H9 (cell line): ENCODE measurements at regions not wholly inside any gene's neighbourhood (a gene's known extent, or its start where the extent isn't known, plus 50 kb on each side); places are given as distances from the start of the nearest gene placed in this dataset.

Source experiments
- DNase-seq: peaks from one replicate; pipeline ENCODE4 v3.0.0-alpha.2; 2017
- H2AFZ ChIP-seq: one replicate; pipeline ENCODE4 v1.6.1; 2013; ENCODE audit warnings: mild to moderate bottlenecking, low read length, control low read depth, moderate library complexity
- H2AK5ac ChIP-seq: 2 replicates; pipeline ENCODE4 v1.6.1; 2013; ENCODE audit warnings: low read length, control low read depth, mixed read lengths; ENCODE audit not compliant: insufficient read length
- H2BK120ac ChIP-seq: one replicate; pipeline ENCODE4 v1.6.1; 2013; ENCODE audit warnings: low read depth, mild to moderate bottlenecking, low read length, control low read depth, inconsistent platforms; ENCODE audit not compliant: poor library complexity, severe bottlenecking
- H2BK12ac ChIP-seq: 2 replicates; pipeline ENCODE4 v1.6.1; 2013; ENCODE audit warnings: low read length, control low read depth, mixed read lengths, low read depth; ENCODE audit not compliant: insufficient read length
- H2BK15ac ChIP-seq: 2 replicates; pipeline ENCODE4 v1.6.1; 2013; ENCODE audit warnings: low read depth, low read length, control low read depth
- H2BK20ac ChIP-seq: one replicate; pipeline ENCODE4 v1.6.1; 2013; ENCODE audit warnings: low read depth, mild to moderate bottlenecking, low read length, control low read depth, inconsistent platforms; ENCODE audit not compliant: poor library complexity, severe bottlenecking
- H2BK5ac ChIP-seq: 2 replicates; pipeline ENCODE4 v1.6.1; 2013; ENCODE audit warnings: low read length, control low read depth, mixed read lengths; ENCODE audit not compliant: insufficient read length
- H3K14ac ChIP-seq: 2 replicates; pipeline ENCODE4 v1.6.1; 2013; ENCODE audit warnings: low read length, control low read depth; ENCODE audit not compliant: insufficient read depth
- H3K18ac ChIP-seq: 2 replicates; pipeline ENCODE4 v1.6.1; 2013; ENCODE audit warnings: low read depth, mild to moderate bottlenecking, mixed read lengths, low read length, control low read depth; ENCODE audit not compliant: insufficient read length
- H3K23ac ChIP-seq: 2 replicates; pipeline ENCODE4 v1.6.1; 2013; ENCODE audit warnings: low read length, control low read depth, mixed read lengths, low read depth; ENCODE audit not compliant: insufficient read length
- H3K23me2 ChIP-seq: 2 replicates; pipeline ENCODE4 v1.6.1; 2013; ENCODE audit warnings: low read depth, mild to moderate bottlenecking, mixed read lengths, low read length, control low read depth; ENCODE audit not compliant: insufficient read length, poor library complexity, severe bottlenecking
- H3K27ac ChIP-seq: 2 replicates; pipeline ENCODE4 v1.5.1; 2013; ENCODE audit warnings: low read length, control low read depth, mixed read lengths, low read depth; ENCODE audit not compliant: insufficient read length
- H3K27me3 ChIP-seq: 2 replicates; pipeline ENCODE4 v1.6.1; 2013; ENCODE audit warnings: low read length, control low read depth, inconsistent platforms; ENCODE audit not compliant: insufficient read depth
- H3K4ac ChIP-seq: 2 replicates; pipeline ENCODE4 v1.6.1; 2013; ENCODE audit warnings: low read depth, mild to moderate bottlenecking, control low read depth, inconsistent platforms, low read length, moderate library complexity
- H3K4me1 ChIP-seq: 2 replicates; pipeline ENCODE4 v1.6.1; 2013; ENCODE audit warnings: low read length, control low read depth, inconsistent platforms; ENCODE audit not compliant: insufficient read depth
- H3K4me2 ChIP-seq: 2 replicates; pipeline ENCODE4 v1.6.1; 2013; ENCODE audit warnings: low read length, control low read depth, mixed read lengths; ENCODE audit not compliant: insufficient read length, insufficient read depth
- H3K56ac ChIP-seq: 2 replicates; pipeline ENCODE4 v1.6.1; 2013; ENCODE audit warnings: low read depth, mild to moderate bottlenecking, mixed read lengths, low read length, control low read depth; ENCODE audit not compliant: insufficient read length
- H3K79me1 ChIP-seq: 2 replicates; pipeline ENCODE4 v1.6.1; 2013; ENCODE audit warnings: low read depth, mild to moderate bottlenecking, moderate library complexity, low read length, control low read depth, inconsistent platforms; ENCODE audit not compliant: insufficient read depth, poor library complexity, severe bottlenecking
- H3K79me2 ChIP-seq: 2 replicates; pipeline ENCODE4 v1.6.1; 2013; ENCODE audit warnings: low read length, control low read depth, inconsistent platforms; ENCODE audit not compliant: insufficient read depth
- H3K9ac ChIP-seq: 2 replicates; pipeline ENCODE4 v1.6.1; 2013; ENCODE audit warnings: low read length, control low read depth, mixed read lengths; ENCODE audit not compliant: insufficient read length; ENCODE audit errors: extremely low read depth
- H3K9me3 ChIP-seq: one replicate; pipeline ENCODE4 v1.6.1; 2013; ENCODE audit warnings: low read depth, low read length, inconsistent platforms; ENCODE audit not compliant: control insufficient read depth
- H3T11ph ChIP-seq: one replicate; pipeline ENCODE4 v1.6.1; 2013; ENCODE audit warnings: mild to moderate bottlenecking, low read length, control low read depth, inconsistent platforms
- H4K20me1 ChIP-seq: one replicate; pipeline ENCODE4 v1.6.1; 2013; ENCODE audit not compliant: control insufficient read depth, insufficient read length, insufficient read depth
- H4K5ac ChIP-seq: 2 replicates; pipeline ENCODE4 v1.6.1; 2013; ENCODE audit warnings: low read depth, mild to moderate bottlenecking, mixed read lengths, low read length, control low read depth; ENCODE audit not compliant: insufficient read length
- H4K8ac ChIP-seq: replicated peaks from 2 replicates; pipeline ENCODE4 v1.6.1; 2013; ENCODE audit warnings: low read length, control low read depth, mixed read lengths, low read depth; ENCODE audit not compliant: insufficient read length
- H4K91ac ChIP-seq: 2 replicates; pipeline ENCODE4 v1.6.1; 2013; ENCODE audit warnings: low read depth, mild to moderate bottlenecking, moderate library complexity, mixed read lengths, low read length, control low read depth; ENCODE audit not compliant: insufficient read length
- H3K27ac Mint-ChIP-seq, 3 experiments: 2 replicates in 2 of 3; 3 replicates in 1 of 3; pipeline ENCODE4 v1.8.0; 2020 to 2021; ENCODE audit warnings: mixed read lengths in 3 of 3, mild to moderate bottlenecking in 1 of 3, moderate library complexity in 1 of 3
- H3K27me3 Mint-ChIP-seq: 2 replicates; pipeline ENCODE4 v1.8.0; 2021; ENCODE audit warnings: low read depth, mild to moderate bottlenecking, moderate library complexity, mixed read lengths
- H3K36me3 Mint-ChIP-seq, 3 experiments: 2 replicates in 2 of 3; 3 replicates in 1 of 3; pipeline ENCODE4 v1.8.0; 2020 to 2021; ENCODE audit warnings: low read depth in 3 of 3, mixed read lengths in 3 of 3; ENCODE audit not compliant: insufficient read depth in 1 of 3
- H3K4me1 Mint-ChIP-seq, 2 experiments: 2 replicates each; pipeline ENCODE4 v1.8.0; 2020; ENCODE audit warnings: mixed read lengths in 2 of 2
- H3K4me3 Mint-ChIP-seq, 2 experiments: 2 replicates in 1 of 2; 3 replicates in 1 of 2; pipeline ENCODE4 v1.8.0; 2020 to 2021; ENCODE audit warnings: mild to moderate bottlenecking in 2 of 2, mixed read lengths in 2 of 2, moderate library complexity in 1 of 2
- H3K9me3 Mint-ChIP-seq, 2 experiments: 2 replicates in 1 of 2; 3 replicates in 1 of 2; pipeline ENCODE4 v1.8.0; 2020; ENCODE audit warnings: mild to moderate bottlenecking in 2 of 2, mixed read lengths in 2 of 2, moderate library complexity in 1 of 2
- WGBS: extraction: QIAGEN DNeasy Blood & Tissue Kit; methylation state at CpG from one replicate; pipeline ENCODE4 v1.1.7; 2013; ENCODE audit warnings: missing lambda C conversion rate, low lambda C conversion rate, mixed read lengths; ENCODE audit not compliant: insufficient read length; ENCODE audit errors: extremely low coverage; 5-methylcytosine and 5-hydroxymethylcytosine counted together
- TF ChIP-seq, protein P1 (sequence below): fragments of 200-600 bp; sonication (generic); conservative IDR thresholded peaks from 3 replicates; pipeline ENCODE4 v1.8.0; 2021; ENCODE audit warnings: antibody characterized with exemption, mild to moderate bottlenecking

GRCh38 chr1:69363236-69363635, 204.5 kb upstream of the LRRC7 start:
- H3K4ac ChIP-seq = no peak overlapping the region
- H2AK5ac ChIP-seq = no peak overlapping the region
- no peak for DNase-seq
- no peak overlapping the region for H3K23ac ChIP-seq
- no peak overlapping the region for H3K4me3 Mint-ChIP-seq
- H3K27ac ChIP-seq = no peak overlapping the region
- H3K4me1 ChIP-seq = no peaks in the 10 kb centered on the region
- no peak overlapping the region for H3K14ac ChIP-seq
- H4K91ac ChIP-seq = no peak overlapping the region
- H2AFZ ChIP-seq = no peak overlapping the region
- no peak overlapping the region for H3K4me2 ChIP-seq
- H3K27me3 Mint-ChIP-seq = no peaks in the 10 kb centered on the region
- no peak overlapping the region for H4K8ac ChIP-seq
- H2BK20ac ChIP-seq = no peak overlapping the region
- H3K79me1 ChIP-seq = no peaks in the 10 kb centered on the region
- no peak overlapping the region for H2BK5ac ChIP-seq
- H3K56ac ChIP-seq = no peak overlapping the region
- TF ChIP-seq, protein P1, sequence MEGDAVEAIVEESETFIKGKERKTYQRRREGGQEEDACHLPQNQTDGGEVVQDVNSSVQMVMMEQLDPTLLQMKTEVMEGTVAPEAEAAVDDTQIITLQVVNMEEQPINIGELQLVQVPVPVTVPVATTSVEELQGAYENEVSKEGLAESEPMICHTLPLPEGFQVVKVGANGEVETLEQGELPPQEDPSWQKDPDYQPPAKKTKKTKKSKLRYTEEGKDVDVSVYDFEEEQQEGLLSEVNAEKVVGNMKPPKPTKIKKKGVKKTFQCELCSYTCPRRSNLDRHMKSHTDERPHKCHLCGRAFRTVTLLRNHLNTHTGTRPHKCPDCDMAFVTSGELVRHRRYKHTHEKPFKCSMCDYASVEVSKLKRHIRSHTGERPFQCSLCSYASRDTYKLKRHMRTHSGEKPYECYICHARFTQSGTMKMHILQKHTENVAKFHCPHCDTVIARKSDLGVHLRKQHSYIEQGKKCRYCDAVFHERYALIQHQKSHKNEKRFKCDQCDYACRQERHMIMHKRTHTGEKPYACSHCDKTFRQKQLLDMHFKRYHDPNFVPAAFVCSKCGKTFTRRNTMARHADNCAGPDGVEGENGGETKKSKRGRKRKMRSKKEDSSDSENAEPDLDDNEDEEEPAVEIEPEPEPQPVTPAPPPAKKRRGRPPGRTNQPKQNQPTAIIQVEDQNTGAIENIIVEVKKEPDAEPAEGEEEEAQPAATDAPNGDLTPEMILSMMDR = no peak
- H3K9me3 ChIP-seq = no peaks in the 10 kb centered on the region
- no peaks in the 10 kb centered on the region for H4K20me1 ChIP-seq
- no peak overlapping the region for H2BK15ac ChIP-seq
- H3K18ac ChIP-seq = no peak overlapping the region
- H3K9ac ChIP-seq = no peak overlapping the region
- H3K27me3 ChIP-seq = no peaks in the 10 kb centered on the region
- H3K36me3 Mint-ChIP-seq = no peaks in the 10 kb centered on the region
- no CpG with 5 or more reads among the region's 2 CpGs for WGBS
- H3K79me2 ChIP-seq = no peaks in the 10 kb centered on the region
- H3K9me3 Mint-ChIP-seq = no peaks in the 10 kb centered on the region; a peak in 1 of 5 replicates
- H2BK12ac ChIP-seq = no peak overlapping the region
- no peak overlapping the region for H3T11ph ChIP-seq
- H3K23me2 ChIP-seq = no peaks in the 10 kb centered on the region
- no peak overlapping the region for H4K5ac ChIP-seq
- H3K4me1 Mint-ChIP-seq = 0 out of 4 replicates have a peak, but pooled peaks cover 0 to 3% of the 10 kb centered on the region in 2 experiments
- no peak overlapping the region for H2BK120ac ChIP-seq
- no peak overlapping the region for H3K27ac Mint-ChIP-seq
